Glutamatergic neuron (in vitro differentiated cells): ENCODE measurements at regions not wholly inside any gene's neighbourhood (a gene's known extent, or its start where the extent isn't known, plus 50 kb on each side); places are given as distances from the start of the nearest gene placed in this dataset.

Experiments used
- DNase-seq: peaks from one replicate; pipeline ENCODE4 v3.0.0; 2022
- H3K27ac Mint-ChIP-seq: one replicate; pipeline ENCODE4 v1.8.0; 2020; ENCODE audit warnings: mild to moderate bottlenecking, mixed read lengths, inconsistent platforms; ENCODE audit not compliant: unreplicated experiment
- H3K27me3 Mint-ChIP-seq: one replicate; pipeline ENCODE4 v1.8.0; 2020; ENCODE audit warnings: mild to moderate bottlenecking, moderate library complexity, mixed read lengths, inconsistent platforms; ENCODE audit not compliant: unreplicated experiment
- H3K36me3 Mint-ChIP-seq: one replicate; pipeline ENCODE4 v1.8.0; 2020; ENCODE audit warnings: mild to moderate bottlenecking, mixed read lengths, inconsistent platforms; ENCODE audit not compliant: unreplicated experiment
- H3K4me1 Mint-ChIP-seq: one replicate; pipeline ENCODE4 v1.8.0; 2020; ENCODE audit warnings: mild to moderate bottlenecking, low read depth, mixed read lengths, inconsistent platforms; ENCODE audit not compliant: unreplicated experiment
- H3K4me3 Mint-ChIP-seq: one replicate; pipeline ENCODE4 v1.8.0; 2020; ENCODE audit warnings: mild to moderate bottlenecking, mixed read lengths, inconsistent platforms; ENCODE audit not compliant: unreplicated experiment
- H3K9me3 Mint-ChIP-seq: one replicate; pipeline ENCODE4 v1.8.0; 2020; ENCODE audit warnings: mild to moderate bottlenecking, moderate library complexity, mixed read lengths, inconsistent platforms; ENCODE audit not compliant: unreplicated experiment
- CTCF ChIP-seq: fragments of 200-600 bp; sonication (generic); IDR thresholded peaks from one replicate; pipeline ENCODE4 v1.5.0; 2021; ENCODE audit not compliant: partially characterized antibody, unreplicated experiment

DNA sequence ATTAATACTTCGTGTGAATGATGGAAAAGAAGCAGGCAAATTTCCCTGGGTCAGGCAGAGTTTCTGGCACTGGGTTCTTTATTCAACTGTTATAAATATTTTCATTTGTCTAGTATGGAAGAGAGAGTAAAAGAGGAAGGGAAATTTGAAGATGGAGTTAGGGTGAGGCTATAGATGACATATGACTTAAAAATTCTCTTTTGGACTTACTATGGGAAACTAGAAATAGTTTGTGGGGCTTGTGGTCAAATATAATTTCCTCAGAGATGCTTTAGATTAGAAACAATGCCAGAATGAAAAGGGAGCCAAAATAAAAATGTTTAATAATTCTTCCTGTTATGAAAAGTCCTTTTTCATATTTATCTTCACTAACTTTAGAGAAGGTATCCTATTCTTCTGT is 103.2 kb downstream of the GC start:
- no peaks in the 10 kb centered on the region for H3K36me3 Mint-ChIP-seq
- no peak overlapping the region for H3K27ac Mint-ChIP-seq
- H3K9me3 Mint-ChIP-seq, result no peaks in the 10 kb centered on the region
- H3K4me1 Mint-ChIP-seq, result no peaks in the 10 kb centered on the region
- DNase-seq, result no peak
- no peak for TF ChIP-seq CTCF
- H3K4me3 Mint-ChIP-seq, result no peak overlapping the region
- no peaks in the 10 kb centered on the region for H3K27me3 Mint-ChIP-seq

DNA sequence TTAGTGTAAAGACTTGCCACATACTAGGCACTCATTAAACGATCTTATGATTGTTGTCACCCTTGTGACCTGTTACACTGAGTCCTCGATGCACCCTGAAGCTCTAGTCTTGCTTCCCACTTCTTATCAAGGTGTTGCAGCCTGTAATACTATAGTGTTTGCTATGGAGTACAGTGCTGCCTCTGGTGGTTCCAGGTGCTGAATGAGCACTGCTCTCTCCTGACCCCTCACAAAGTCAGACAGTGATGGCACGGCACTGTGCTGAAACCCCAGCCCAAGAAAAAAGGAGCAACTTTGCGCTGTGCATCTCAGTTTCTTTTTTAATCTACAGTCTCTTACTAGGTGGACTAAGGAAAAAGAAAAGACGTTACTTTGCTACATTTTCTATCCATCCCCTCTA is 106.3 kb downstream of the GC start:
- H3K27me3 Mint-ChIP-seq, result no peaks in the 10 kb centered on the region
- no peaks in the 10 kb centered on the region for H3K36me3 Mint-ChIP-seq
- H3K27ac Mint-ChIP-seq, result no peak overlapping the region
- no peaks in the 10 kb centered on the region for H3K9me3 Mint-ChIP-seq
- DNase-seq, result no peak
- no peaks in the 10 kb centered on the region for H3K4me1 Mint-ChIP-seq
- TF ChIP-seq CTCF, result no peak
- H3K4me3 Mint-ChIP-seq, result no peak overlapping the region

DNA sequence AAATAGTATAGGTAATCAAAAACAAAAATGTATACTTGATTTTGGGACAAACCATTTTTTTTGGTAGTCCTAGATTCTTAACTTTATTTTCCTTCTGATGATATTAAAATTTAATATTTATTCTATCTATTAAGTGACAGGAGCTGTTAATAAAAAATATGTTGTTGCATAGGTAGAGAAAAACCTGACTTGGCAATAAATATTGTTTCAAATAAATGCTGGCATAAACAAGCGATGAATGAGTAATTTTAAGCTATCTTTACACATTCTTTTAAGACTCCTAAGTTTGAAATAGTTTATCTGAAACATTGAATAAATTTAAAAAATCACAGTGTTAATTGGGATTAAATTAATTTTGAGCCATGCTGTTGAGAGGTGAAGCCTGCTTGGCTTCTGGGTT is 114.6 kb downstream of the GC start:
- no peak overlapping the region for H3K4me3 Mint-ChIP-seq
- no peaks in the 10 kb centered on the region for H3K9me3 Mint-ChIP-seq
- no peaks in the 10 kb centered on the region for H3K27me3 Mint-ChIP-seq
- H3K4me1 Mint-ChIP-seq, result peaks cover 7% of the 10 kb centered on the region
- H3K36me3 Mint-ChIP-seq, result no peaks in the 10 kb centered on the region
- TF ChIP-seq CTCF, result no peak
- H3K27ac Mint-ChIP-seq, result no peak overlapping the region
- DNase-seq, result no peak

DNA sequence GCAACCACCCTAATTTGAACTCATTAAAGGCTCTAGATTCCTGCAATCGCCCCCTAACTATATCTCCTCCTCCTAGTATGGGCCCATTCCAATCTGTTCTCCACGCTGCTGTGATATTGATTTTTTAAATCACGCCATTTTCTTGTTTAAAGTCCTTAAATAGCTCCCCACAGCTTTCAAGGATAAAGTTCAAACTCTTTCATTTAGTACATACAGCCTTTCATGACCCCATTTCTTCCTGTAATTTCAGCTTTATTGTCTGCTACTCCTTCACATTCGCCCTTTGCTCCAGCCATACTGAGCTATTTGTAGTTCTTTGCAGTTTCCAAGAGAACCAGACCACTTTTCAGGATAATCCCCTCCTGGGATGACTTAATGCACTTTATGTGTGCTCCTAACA is 118.5 kb downstream of the GC start:
- no peak overlapping the region for H3K4me3 Mint-ChIP-seq
- TF ChIP-seq CTCF, result no peak
- H3K36me3 Mint-ChIP-seq, result no peaks in the 10 kb centered on the region
- peaks cover 7% of the 10 kb centered on the region for H3K4me1 Mint-ChIP-seq
- H3K27me3 Mint-ChIP-seq, result no peaks in the 10 kb centered on the region
- H3K27ac Mint-ChIP-seq, result no peak overlapping the region
- no peak for DNase-seq
- H3K9me3 Mint-ChIP-seq, result no peaks in the 10 kb centered on the region

- H3K4me3 Mint-ChIP-seq, result no peak overlapping the region
- no peak for TF ChIP-seq CTCF
- no peak for DNase-seq
- H3K36me3 Mint-ChIP-seq, result no peaks in the 10 kb centered on the region
- H3K4me1 Mint-ChIP-seq, result peaks cover 7% of the 10 kb centered on the region
- no peak overlapping the region for H3K27ac Mint-ChIP-seq
- no peaks in the 10 kb centered on the region for H3K9me3 Mint-ChIP-seq
- H3K27me3 Mint-ChIP-seq, result no peaks in the 10 kb centered on the region
These were observed 119.5 kb downstream of the GC start for GRCh38 chr4:71664366-71664765.
